H1 (cell line): ENCODE measurements at regions not wholly inside any gene's neighbourhood (a gene's known extent, or its start where the extent isn't known, plus 50 kb on each side); places are given as distances from the start of the nearest gene placed in this dataset.

Experiments
- CBX5 ChIP-seq: fragments of 300-800, 300-1000 bp; sonication (generic); IDR thresholded peaks from 2 replicates; pipeline ENCODE4 v1.7.1; 2016; ENCODE audit warnings: antibody characterized with exemption, low read length, low read depth
- CHD7 ChIP-seq: fragments of 300-600 bp; sonication (generic); IDR thresholded peaks from 2 replicates; pipeline ENCODE4 v1.7.1; 2012; ENCODE audit warnings: low read length, moderate library complexity, mild to moderate bottlenecking, inconsistent platforms; ENCODE audit not compliant: insufficient replicate concordance
- EGR1 ChIP-seq: IDR thresholded peaks from 2 replicates; pipeline ENCODE4 v1.6.1; 2011; ENCODE audit warnings: low read depth, low read length, borderline replicate concordance
- PHF8 ChIP-seq: fragments of 200-600 bp; sonication (generic); conservative IDR thresholded peaks from 2 replicates; pipeline ENCODE4 v1.7.1; 2012; ENCODE audit warnings: low read depth, mild to moderate bottlenecking, inconsistent platforms, low read length, moderate library complexity
- RBBP5 ChIP-seq: IDR thresholded peaks from 2 replicates; pipeline ENCODE4 v1.7.1; 2012; ENCODE audit warnings: low read depth, mild to moderate bottlenecking, inconsistent platforms, low read length, moderate library complexity, borderline replicate concordance
- RNF2 ChIP-seq: fragments of 200-900, 300-1000 bp; sonication (generic); IDR thresholded peaks from 2 replicates; pipeline ENCODE4 v1.7.1; 2016; ENCODE audit warnings: borderline replicate concordance, low read depth, mild to moderate bottlenecking, antibody characterized with exemption, low read length; ENCODE audit not compliant: poor library complexity, severe bottlenecking; ENCODE audit errors: missing control alignments
- SAP30 ChIP-seq: fragments of 300-600 bp; sonication (generic); IDR thresholded peaks from 2 replicates; pipeline ENCODE4 v1.7.1; 2012; ENCODE audit warnings: low read length, moderate library complexity, mild to moderate bottlenecking, inconsistent platforms; ENCODE audit not compliant: insufficient read depth, insufficient replicate concordance

GRCh38 chr6:963456-963855 is 270.5 kb upstream of the EXOC2 start (continued):
- TF ChIP-seq CHD7 (no peak), CBX5 (no peak), SAP30 (no peak), PHF8 (no peak), EGR1 (no peak), RBBP5 (no peak), RNF2 (no peak)
- TF ChIP-seq, all 59 proteins: peak for 0
